ENCODE measurements at regions not wholly inside any gene's neighbourhood (a gene's known extent, or its start where the extent isn't known, plus 50 kb on each side); places are given as distances from the start of the nearest gene placed in this dataset.

DNA sequence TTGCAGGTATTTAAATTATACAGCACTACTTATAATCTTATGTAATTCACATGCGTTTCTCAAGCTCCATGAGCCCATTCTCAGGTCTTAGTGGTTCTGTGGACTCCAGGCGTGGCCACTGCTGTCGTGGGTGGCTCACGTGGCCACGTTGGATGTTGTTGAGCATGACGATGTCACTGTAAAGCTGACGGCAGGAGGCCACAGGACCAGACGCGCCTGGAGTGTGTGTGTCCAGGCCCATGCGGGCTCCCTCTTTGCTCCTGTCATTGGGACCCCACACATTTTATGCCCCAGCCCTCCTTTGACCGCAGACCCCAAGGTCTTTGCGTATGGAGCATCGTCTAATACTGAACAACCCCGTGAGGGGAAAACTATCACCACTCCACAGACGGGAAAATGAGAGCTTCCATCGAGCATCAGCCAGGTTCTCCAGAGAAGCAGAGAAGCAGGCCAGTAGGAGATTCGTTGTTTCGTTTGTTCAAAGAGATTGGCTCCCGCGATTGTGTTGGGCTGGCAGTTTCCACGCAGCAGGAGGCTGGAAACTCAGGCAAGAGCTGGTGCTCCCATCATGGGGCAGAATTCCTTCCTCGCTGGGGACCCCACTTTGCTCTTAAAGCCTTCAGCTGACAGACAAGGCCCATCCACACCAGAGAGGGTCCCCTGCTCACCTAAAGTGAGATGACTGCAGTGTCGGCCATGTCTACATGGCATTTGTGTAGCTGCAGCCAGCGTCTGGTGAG lies 129.3 kb upstream of the SPACA7 start:
- Histone ChIP-seq H3K36me3 (no peaks in the 10 kb centered on the region), H3K27ac (no peak overlapping the region), H3K4me3 (no peak overlapping the region), H3K4me1 (no peaks in the 10 kb centered on the region), H3K27me3 (ENCODE audit: low read depth) (peaks cover 12% of the 10 kb centered on the region), H3K9me3 (no peaks in the 10 kb centered on the region)
- no peak for DNase-seq
- intact Hi-C loops (cut with DNase I): no loop called here
- TF ChIP-seq, protein P1, sequence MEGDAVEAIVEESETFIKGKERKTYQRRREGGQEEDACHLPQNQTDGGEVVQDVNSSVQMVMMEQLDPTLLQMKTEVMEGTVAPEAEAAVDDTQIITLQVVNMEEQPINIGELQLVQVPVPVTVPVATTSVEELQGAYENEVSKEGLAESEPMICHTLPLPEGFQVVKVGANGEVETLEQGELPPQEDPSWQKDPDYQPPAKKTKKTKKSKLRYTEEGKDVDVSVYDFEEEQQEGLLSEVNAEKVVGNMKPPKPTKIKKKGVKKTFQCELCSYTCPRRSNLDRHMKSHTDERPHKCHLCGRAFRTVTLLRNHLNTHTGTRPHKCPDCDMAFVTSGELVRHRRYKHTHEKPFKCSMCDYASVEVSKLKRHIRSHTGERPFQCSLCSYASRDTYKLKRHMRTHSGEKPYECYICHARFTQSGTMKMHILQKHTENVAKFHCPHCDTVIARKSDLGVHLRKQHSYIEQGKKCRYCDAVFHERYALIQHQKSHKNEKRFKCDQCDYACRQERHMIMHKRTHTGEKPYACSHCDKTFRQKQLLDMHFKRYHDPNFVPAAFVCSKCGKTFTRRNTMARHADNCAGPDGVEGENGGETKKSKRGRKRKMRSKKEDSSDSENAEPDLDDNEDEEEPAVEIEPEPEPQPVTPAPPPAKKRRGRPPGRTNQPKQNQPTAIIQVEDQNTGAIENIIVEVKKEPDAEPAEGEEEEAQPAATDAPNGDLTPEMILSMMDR (IDR thresholded peaks at IDR 0.05): no peak
- ATAC-seq: no peak

DNA sequence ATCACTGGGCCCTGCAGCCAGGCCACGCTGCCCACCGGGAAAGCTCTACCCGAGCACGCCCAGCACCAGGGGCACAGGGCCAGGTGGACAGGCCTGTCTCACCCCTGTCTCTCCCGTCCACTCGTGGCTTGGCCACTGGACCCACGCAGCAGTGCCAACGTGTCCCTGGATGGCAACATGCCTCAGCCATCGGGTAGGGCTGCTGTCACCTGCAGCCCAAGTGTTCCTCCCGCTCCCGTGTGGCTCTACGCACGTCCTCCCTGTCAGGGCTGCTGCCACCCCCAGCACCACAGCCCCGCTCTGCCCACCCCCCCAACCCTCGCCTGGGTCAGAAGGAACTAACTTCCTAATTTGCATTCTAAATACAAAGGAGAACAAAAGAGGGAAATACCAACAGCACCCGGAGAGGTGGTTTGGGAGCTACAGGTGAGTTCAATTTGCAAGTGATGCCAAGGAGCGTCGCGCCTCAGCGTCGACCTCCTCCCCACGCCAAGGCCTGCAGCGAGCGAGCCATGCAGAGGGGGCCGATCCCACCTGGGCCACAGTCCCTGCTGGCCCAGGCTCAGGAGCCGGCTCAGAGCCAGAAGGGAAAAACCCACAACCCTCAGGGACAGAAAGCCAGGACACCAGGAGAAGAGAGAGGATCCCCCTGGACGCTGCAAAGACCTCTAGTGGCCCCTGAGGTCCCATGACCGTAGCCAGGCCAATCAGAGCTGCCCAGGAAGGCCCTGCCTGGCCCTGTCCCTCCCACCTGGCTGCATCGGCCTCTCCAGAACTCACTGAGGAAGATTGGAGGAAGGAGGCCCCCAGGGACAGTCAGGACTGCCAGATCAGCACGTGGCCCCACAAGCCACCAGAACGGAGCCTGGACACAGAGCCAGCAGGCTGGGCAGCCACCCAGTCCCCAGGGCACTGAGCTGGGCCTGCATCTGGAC lies 128.4 kb upstream of the SPACA7 start:
- Histone ChIP-seq H3K27ac (no peak overlapping the region), H3K27me3 (ENCODE audit: low read depth) (peaks cover 15% of the 10 kb centered on the region), H3K9me3 (no peaks in the 10 kb centered on the region), H3K4me1 (no peaks in the 10 kb centered on the region), H3K36me3 (no peaks in the 10 kb centered on the region), H3K4me3 (no peak overlapping the region)
- intact Hi-C loops (cut with DNase I): no loop called here
- TF ChIP-seq, protein P1 (IDR thresholded peaks at IDR 0.05): no peak
- DNase-seq (no peak), ATAC-seq (no peak)

DNA sequence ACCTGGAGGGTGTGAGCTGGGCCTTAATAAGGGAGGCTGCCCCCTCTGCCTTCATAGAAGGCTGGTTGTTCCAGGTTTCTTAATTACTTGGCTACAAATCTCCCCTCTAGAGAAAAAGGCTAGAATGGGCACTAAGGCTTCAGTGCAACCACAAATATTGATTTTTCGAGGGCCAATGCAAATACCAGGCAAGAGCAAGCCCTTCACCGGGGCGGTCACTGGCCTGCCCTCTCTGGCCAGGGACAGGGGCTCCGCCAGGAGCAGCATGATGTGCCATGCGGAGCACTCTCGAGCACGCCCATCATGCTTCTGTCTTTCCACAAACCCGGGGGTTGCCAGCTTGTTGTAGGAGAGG lies 127.8 kb upstream of the SPACA7 start:
- Histone ChIP-seq H3K27ac (no peak overlapping the region), H3K36me3 (no peaks in the 10 kb centered on the region), H3K27me3 (ENCODE audit: low read depth) (peaks cover 20% of the 10 kb centered on the region), H3K4me1 (no peaks in the 10 kb centered on the region), H3K4me3 (no peak overlapping the region), H3K9me3 (no peaks in the 10 kb centered on the region)
- TF ChIP-seq, protein P1 (IDR thresholded peaks at IDR 0.05): no peak
- no peak for ATAC-seq
- intact Hi-C loops (cut with DNase I): no loop called here
- DNase-seq: no peak

DNA sequence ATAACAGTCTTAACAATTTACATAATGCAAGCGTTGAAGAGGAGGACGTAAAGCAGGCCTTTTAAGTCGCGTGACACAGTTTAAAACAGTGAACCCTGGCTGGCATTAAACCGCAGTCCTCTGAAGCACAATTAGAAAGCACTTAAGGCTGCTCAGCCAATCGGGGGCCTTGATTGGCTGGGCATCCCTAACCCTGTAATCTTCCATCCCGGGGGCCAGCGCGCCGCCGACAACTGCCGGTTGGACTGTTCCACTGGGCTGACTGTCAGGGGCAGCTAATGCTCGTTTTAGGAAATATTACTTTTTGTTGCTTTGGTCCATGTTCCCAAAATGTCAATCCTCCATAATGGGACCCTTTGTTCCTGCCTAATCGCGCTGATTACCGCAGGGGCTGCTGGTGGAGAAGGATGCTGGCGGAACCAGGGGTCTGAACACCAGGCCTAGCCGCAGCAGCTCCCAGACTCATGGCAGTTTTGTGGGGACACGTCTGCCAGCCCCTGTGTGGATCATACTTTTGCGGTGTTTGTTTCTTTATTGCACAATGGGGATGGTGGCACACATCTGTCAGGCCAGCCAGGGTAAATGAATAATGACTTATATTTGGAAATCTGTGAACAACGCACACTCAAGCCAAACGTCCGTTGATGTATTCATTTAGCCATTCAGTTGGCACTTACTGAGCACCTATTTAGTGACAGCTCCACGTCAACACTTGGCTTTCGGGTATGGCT lies 127.1 kb upstream of the SPACA7 start:
- DNase-seq (no peak), ATAC-seq (no peak)
- Histone ChIP-seq H3K36me3 (no peaks in the 10 kb centered on the region), H3K4me3 (no peak overlapping the region), H3K27me3 (ENCODE audit: low read depth) (peaks cover 24% of the 10 kb centered on the region), H3K27ac (no peak overlapping the region), H3K4me1 (no peaks in the 10 kb centered on the region), H3K9me3 (no peaks in the 10 kb centered on the region)
- intact Hi-C loops (cut with DNase I): no loop called here
- TF ChIP-seq, protein P1 (IDR thresholded peaks at IDR 0.05): no peak
